HEK293 (cell line): ENCODE measurements at regions not wholly inside any gene's neighbourhood (a gene's known extent, or its start where the extent isn't known, plus 50 kb on each side); places are given as distances from the start of the nearest gene placed in this dataset.

Experiments used
- CTCF ChIA-PET: fragments of 350-600 bp; formaldehyde crosslinking; extraction: SDS; loops from one replicate; lab custom pipeline; 2021; ENCODE audit warnings: antibody characterized with exemption; lab: Yijun Ruan, JAX
- POLR2A ChIA-PET: fragments of 300-600 bp; formaldehyde crosslinking; extraction: SDS; loops from one replicate; lab custom pipeline; 2020; ENCODE audit warnings: antibody characterized with exemption, inconsistent platforms; lab: Yijun Ruan, JAX
- H3K27ac ChIP-seq: fragments of 200-500 bp; sonication (Bioruptor generic); 2 replicates; pipeline ENCODE4 v1.5.1; 2014; ENCODE audit warnings: low read depth, low read length, control low read depth, inconsistent platforms; ENCODE audit errors: extremely low read depth
- H3K36me3 ChIP-seq, 2 experiments: fragments of 200-500 bp in 1 of 2; sonication (Bioruptor generic) in 1 of 2; 1 replicate in 1 of 2; 2 replicates in 1 of 2; pipeline ENCODE4 v1.5.1; 2014 to 2017; ENCODE audit warnings: inconsistent platforms in 2 of 2, low read length in 2 of 2; ENCODE audit not compliant: control insufficient read depth in 2 of 2, insufficient read depth in 1 of 2
- H3K4me1 ChIP-seq: fragments of 200-500 bp; sonication (Bioruptor generic); 2 replicates; pipeline ENCODE4 v1.5.1; 2014; ENCODE audit warnings: mild to moderate bottlenecking, low read length, inconsistent platforms; ENCODE audit not compliant: control insufficient read depth, insufficient read depth
- H3K4me3 ChIP-seq: 2 replicates; pipeline ENCODE4 v1.5.1; 2011; ENCODE audit warnings: low read depth, mild to moderate bottlenecking, control low read depth, low read length, moderate library complexity
- H3K9me3 ChIP-seq: fragments of 200-500 bp; sonication (Bioruptor generic); 2 replicates; pipeline ENCODE4 v1.5.1; 2014; ENCODE audit warnings: low read depth, low read length, inconsistent platforms; ENCODE audit not compliant: control insufficient read depth, insufficient read depth
- SP2 ChIP-seq: fragments of 450-650 bp; formaldehyde crosslinking; IDR thresholded peaks from 2 replicates; pipeline ENCODE4 v1.5.1; 2016; ENCODE audit warnings: missing biosample characterization, missing genetic modification characterization
- YY2 ChIP-seq: fragments of 450-650 bp; formaldehyde crosslinking; IDR thresholded peaks from 2 replicates; pipeline ENCODE4 v1.5.1; 2016; ENCODE audit warnings: missing biosample characterization, missing genetic modification characterization

- CTCF ChIA-PET = no interaction called here
- no peak overlapping the region for H3K4me3 ChIP-seq
- H3K27ac ChIP-seq = no peak overlapping the region
- H3K36me3 ChIP-seq = no peaks in the 10 kb centered on the region
- no peaks in the 10 kb centered on the region for H3K4me1 ChIP-seq
- H3K9me3 ChIP-seq = no peaks in the 10 kb centered on the region
- POLR2A ChIA-PET = no interaction called here
- no peak for TF ChIP-seq YY2 (tag by site-specific recombination)
- TF ChIP-seq SP2 (tag by site-specific recombination) = no peak
Observed at GRCh38 chr4:36013206-36013605, 231.1 kb downstream of the ARAP2 start.
